ENCODE measurements at regions not wholly inside any gene's neighbourhood (a gene's known extent, or its start where the extent isn't known, plus 50 kb on each side); places are given as distances from the start of the nearest gene placed in this dataset.

DNA sequence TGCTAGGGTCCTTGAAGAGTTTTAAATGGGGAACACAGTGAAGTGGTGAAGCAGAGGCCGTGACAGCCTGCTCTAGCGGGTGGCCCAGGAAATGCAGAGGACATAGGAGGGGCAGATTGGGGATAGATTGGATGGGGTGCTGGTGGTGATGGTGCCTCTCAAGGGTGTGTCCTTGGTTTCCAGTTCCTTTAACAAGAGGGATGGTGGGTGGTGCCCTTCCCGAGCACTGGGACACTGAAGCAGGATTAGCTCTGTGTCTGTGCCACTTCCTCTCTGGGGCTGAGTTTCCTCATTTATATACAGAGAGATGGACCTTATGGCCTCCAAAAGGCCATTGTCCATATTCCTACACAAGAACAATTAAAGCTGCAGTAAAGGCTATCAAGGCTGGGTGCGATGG is 285.5 kb downstream of the TCF7L2 start:
- TF ChIP-seq, protein P1, sequence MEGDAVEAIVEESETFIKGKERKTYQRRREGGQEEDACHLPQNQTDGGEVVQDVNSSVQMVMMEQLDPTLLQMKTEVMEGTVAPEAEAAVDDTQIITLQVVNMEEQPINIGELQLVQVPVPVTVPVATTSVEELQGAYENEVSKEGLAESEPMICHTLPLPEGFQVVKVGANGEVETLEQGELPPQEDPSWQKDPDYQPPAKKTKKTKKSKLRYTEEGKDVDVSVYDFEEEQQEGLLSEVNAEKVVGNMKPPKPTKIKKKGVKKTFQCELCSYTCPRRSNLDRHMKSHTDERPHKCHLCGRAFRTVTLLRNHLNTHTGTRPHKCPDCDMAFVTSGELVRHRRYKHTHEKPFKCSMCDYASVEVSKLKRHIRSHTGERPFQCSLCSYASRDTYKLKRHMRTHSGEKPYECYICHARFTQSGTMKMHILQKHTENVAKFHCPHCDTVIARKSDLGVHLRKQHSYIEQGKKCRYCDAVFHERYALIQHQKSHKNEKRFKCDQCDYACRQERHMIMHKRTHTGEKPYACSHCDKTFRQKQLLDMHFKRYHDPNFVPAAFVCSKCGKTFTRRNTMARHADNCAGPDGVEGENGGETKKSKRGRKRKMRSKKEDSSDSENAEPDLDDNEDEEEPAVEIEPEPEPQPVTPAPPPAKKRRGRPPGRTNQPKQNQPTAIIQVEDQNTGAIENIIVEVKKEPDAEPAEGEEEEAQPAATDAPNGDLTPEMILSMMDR (IDR thresholded peaks at IDR 0.05; ENCODE audit: poor library complexity, severe bottlenecking), result no peak
- TF ChIP-seq POLR2AphosphoS5 (IDR thresholded peaks at IDR 0.05), result no peak
- TF ChIP-seq, protein P2, sequence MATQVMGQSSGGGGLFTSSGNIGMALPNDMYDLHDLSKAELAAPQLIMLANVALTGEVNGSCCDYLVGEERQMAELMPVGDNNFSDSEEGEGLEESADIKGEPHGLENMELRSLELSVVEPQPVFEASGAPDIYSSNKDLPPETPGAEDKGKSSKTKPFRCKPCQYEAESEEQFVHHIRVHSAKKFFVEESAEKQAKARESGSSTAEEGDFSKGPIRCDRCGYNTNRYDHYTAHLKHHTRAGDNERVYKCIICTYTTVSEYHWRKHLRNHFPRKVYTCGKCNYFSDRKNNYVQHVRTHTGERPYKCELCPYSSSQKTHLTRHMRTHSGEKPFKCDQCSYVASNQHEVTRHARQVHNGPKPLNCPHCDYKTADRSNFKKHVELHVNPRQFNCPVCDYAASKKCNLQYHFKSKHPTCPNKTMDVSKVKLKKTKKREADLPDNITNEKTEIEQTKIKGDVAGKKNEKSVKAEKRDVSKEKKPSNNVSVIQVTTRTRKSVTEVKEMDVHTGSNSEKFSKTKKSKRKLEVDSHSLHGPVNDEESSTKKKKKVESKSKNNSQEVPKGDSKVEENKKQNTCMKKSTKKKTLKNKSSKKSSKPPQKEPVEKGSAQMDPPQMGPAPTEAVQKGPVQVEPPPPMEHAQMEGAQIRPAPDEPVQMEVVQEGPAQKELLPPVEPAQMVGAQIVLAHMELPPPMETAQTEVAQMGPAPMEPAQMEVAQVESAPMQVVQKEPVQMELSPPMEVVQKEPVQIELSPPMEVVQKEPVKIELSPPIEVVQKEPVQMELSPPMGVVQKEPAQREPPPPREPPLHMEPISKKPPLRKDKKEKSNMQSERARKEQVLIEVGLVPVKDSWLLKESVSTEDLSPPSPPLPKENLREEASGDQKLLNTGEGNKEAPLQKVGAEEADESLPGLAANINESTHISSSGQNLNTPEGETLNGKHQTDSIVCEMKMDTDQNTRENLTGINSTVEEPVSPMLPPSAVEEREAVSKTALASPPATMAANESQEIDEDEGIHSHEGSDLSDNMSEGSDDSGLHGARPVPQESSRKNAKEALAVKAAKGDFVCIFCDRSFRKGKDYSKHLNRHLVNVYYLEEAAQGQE (IDR thresholded peaks at IDR 0.05; ENCODE audit: borderline replicate concordance), result no peak
- no peak for TF ChIP-seq SMC3 (conservative IDR thresholded peaks at IDR 0.05; ENCODE audit: poor library complexity)
- no peak for TF ChIP-seq EZH2 (IDR thresholded peaks at IDR 0.05; ENCODE audit: borderline replicate concordance, insufficient read depth, low read length, poor library complexity, severe bottlenecking)
- TF ChIP-seq EP300 (conservative IDR thresholded peaks at IDR 0.05; ENCODE audit: poor library complexity, severe bottlenecking), result no peak
- no peak for TF ChIP-seq RAD21 (conservative IDR thresholded peaks at IDR 0.05)
- no peak for TF ChIP-seq MXI1 (conservative IDR thresholded peaks at IDR 0.05; ENCODE audit: poor library complexity, severe bottlenecking)
- no peak for TF ChIP-seq TAF1 (IDR thresholded peaks at IDR 0.05; ENCODE audit: low read depth)
